ENCODE measurements at regions not wholly inside any gene's neighbourhood (a gene's known extent, or its start where the extent isn't known, plus 50 kb on each side); places are given as distances from the start of the nearest gene placed in this dataset.

- H3K4me1 ChIP-seq (ENCODE audit: control insufficient read depth, extremely low read depth, insufficient read depth, low read length) = peaks cover 7% of the 10 kb centered on the region
- no peak overlapping the region for H2AFZ ChIP-seq (ENCODE audit: low read depth, low read length)
- no peaks in the 10 kb centered on the region for H4K20me1 ChIP-seq (replicated peaks; ENCODE audit: control insufficient read depth, extremely low read depth, insufficient read depth, low read length)
- peaks cover 0 to 5% of the 10 kb centered on the region in 2 experiments for H3K27me3 ChIP-seq (ENCODE audit: control insufficient read depth in 2 of 2, insufficient read depth in 2 of 2, low read length in 2 of 2)
- intact Hi-C loops (cut with micrococcal nuclease) (loop anchor here (2.0 kb wide), 1 partner anchor 62 kb away; no protein-coding TSS in a partner anchor), dilution Hi-C loops (cut with MboI; ENCODE audit: extremely low pct_ligation_motif_present, low sequenced_read_pairs) (no loop called here)
- no peaks in the 10 kb centered on the region for H3K9me3 ChIP-seq (replicated peaks; ENCODE audit: control insufficient read depth, insufficient read depth, low read length)
- no TSS peak for BruUV-seq (replicated peaks)
- TF ChIP-seq POLR2A (IDR thresholded peaks at IDR 0.05; ENCODE audit: low read depth, low read length) = no peak
- TF ChIP-seq JUN (IDR thresholded peaks at IDR 0.05; ENCODE audit: borderline replicate concordance, insufficient read depth, insufficient read length, low read depth) = no peak
- TF ChIP-seq FOS (IDR thresholded peaks at IDR 0.05; ENCODE audit: borderline replicate concordance, insufficient read depth, low read length) = no peak
- TF ChIP-seq POLR2AphosphoS5 (IDR thresholded peaks at IDR 0.05; ENCODE audit: insufficient read depth, low read depth, low read length) = no peak
- TF ChIP-seq CTCF (IDR thresholded peaks at IDR 0.05; ENCODE audit: extremely low read depth in 1 of 2, insufficient read depth in 1 of 2, low read depth in 1 of 2, low read length in 2 of 2) = no peak
- no peak for TF ChIP-seq GATA2 (IDR thresholded peaks at IDR 0.05; ENCODE audit: insufficient read depth, insufficient read length, low read depth, low read length)
- no peak for TF ChIP-seq EZH2 (IDR thresholded peaks at IDR 0.05; ENCODE audit: borderline replicate concordance, low read depth, low read length, severe bottlenecking)
- TF ChIP-seq MYC (IDR thresholded peaks at IDR 0.05; ENCODE audit: low read depth, low read length) = no peak
- no peak for TF ChIP-seq MAX (IDR thresholded peaks at IDR 0.05; ENCODE audit: insufficient read depth, insufficient read length)
- no peak overlapping the region for H3K9ac ChIP-seq (replicated peaks; ENCODE audit: extremely low read depth, insufficient read depth, low read length)
- no peak overlapping the region for H3K4me3 ChIP-seq (replicated peaks in 1 of 3; ENCODE audit: insufficient read depth in 1 of 3, low read depth in 1 of 3, low read length in 3 of 3)
- CTCF ChIA-PET = interaction anchor here (1.2 kb wide), 1 partner anchor 12 kb away, joined by 4 read pairs; no protein-coding TSS in a partner anchor
- no peaks in the 10 kb centered on the region for H3K9me1 ChIP-seq (replicated peaks; ENCODE audit: control insufficient read depth, extremely low read depth, insufficient read depth, low read length)
- peak overlapping the region; percentile 35 for H3K27ac ChIP-seq (ENCODE audit: insufficient read depth, low read depth, low read length)
- no peak for DNase-seq (ENCODE audit: low read depth, low spot score)
- POLR2A ChIA-PET = no interaction called here
- H3K4me2 ChIP-seq (ENCODE audit: insufficient read depth, low read length) = no peak overlapping the region
- no peak for FAIRE-seq
- H3K36me3 ChIP-seq (ENCODE audit: control insufficient read depth in 2 of 2, extremely low read depth in 1 of 2, insufficient read depth in 2 of 2, low read length in 2 of 2) = no peaks in the 10 kb centered on the region
- no peaks in the 10 kb centered on the region for H3K79me2 ChIP-seq (ENCODE audit: control insufficient read depth, insufficient read depth, low read length)
Measured at GRCh38 chr10:129320340-129320739, 146.7 kb upstream of the MGMT start.
